Pons (tissue), 1 donor: ENCODE measurements at regions not wholly inside any gene's neighbourhood (a gene's known extent, or its start where the extent isn't known, plus 50 kb on each side); places are given as distances from the start of the nearest gene placed in this dataset.
"Not testable (repeated sequence)": the region's sequence is repeated elsewhere in the genome, so short reads cannot be mapped to it uniquely, and the experiment has no call there.

Source experiments
- DNase-seq: peaks from one replicate; pipeline ENCODE4 v3.0.0-alpha.2; 2016; ENCODE audit warnings: low spot score

- DNase-seq: no peak
Measured at GRCh38 chr1:60949826-60950197, 132.5 kb upstream of the NFIA start.

DNA sequence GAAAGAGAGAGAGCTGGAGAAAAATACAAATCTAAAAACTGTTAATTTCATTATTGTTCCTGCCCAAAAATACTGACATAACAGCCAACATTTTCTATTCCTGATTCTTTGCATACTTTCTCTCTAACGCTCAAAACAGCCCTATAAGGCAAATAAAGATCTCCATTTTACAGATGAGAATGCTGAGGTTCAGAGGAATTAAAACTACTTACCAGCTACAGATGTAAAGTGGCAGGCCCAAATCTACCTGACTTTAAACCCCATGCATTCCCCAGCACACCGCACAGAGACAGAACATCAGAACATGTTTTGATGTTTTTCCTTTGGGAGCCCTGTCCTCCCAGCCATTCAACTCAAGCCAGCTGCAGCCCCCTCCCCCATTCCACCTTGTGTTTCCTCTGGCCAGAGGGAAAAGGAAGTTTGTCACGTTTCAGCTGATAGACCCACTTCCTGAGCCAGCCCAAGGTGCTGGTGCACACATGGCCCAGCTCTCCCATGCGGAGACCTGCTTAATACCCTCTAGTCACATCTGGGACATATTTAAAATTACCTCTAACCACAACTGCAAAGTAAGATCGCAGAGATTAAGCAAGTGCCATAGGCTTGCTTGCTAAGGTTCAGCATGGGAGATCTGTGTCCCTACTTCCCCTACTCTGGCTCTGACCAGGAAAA, 133.1 kb upstream of the NFIA start:
- no peak for DNase-seq

DNA sequence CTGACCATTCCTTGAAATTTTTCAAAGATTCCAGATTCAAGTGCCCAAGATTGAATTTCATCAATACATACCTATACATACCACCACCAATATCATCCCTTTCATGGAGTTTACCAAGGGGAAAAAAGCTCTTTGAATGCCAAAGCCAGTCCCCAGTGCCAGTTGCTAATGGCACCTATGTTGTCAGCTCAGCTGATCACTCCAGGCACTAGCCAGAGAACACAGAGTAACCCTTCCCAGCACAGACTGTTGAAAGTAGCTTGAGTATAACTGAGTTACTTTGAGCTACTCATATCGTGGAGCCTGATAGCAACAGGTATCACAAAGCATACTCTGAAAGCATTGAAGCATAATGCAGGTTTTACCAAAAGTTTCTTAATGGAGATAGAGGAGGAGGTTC, 133.9 kb upstream of the NFIA start:
- DNase-seq: no peak

GRCh38 chr1:60947367-60947766, 135.0 kb upstream of the NFIA start:
- DNase-seq: no peak

DNA sequence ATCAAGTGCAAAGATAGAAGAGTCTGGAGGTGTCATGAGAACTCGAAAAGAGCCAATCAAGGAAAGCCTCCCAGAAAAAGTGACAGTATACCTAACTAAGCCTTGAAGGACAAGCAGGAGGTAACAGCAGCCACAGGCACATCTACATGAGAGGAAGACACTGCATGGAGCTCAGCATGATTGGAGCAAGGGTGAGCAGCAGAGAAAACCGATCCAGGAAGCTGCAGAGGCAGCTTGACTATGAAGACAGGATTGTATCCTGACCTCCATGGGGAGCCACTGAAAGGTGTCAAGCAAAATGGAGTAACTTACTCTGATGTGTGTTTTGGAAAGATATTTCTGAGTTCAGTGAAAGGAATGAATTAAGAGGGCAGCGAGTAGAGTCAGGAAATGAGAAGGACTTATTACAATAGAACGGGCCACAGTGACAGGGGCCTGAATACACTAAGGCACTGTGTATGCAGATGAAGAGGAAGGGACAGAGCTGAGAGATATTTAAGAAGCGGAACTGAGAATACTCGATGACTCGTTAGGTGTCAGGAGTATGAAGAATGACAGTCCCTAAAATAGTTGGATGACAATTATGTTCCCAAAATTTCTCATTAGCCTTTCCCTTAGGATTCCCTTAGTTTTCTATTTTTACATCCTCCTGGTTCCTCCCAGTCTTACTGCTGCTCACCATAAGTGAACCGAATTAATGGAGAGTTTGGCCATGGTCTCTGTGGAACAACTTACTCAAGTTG, 139.3 kb upstream of the NFIA start:
- peak; percentile 60 for DNase-seq

DNA sequence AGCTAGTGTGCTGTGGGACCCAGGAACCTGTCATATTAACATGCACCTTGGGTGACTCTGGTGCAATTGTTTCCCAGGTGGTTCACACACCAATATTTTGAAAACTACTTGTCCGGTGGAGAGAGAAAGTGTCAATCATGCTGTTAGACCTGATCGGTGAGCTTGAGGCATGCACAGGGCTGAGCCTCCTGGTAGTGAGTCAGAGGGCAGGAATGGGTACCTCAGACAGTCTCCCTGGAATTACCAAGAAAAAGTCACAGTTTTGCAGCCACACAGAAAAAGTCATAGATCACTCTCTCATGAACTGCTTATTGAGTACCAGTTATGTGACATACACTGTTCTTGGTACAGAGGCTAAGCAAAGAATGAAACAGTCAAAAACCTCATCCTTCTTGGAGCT, 140.1 kb upstream of the NFIA start:
- no peak for DNase-seq

DNA sequence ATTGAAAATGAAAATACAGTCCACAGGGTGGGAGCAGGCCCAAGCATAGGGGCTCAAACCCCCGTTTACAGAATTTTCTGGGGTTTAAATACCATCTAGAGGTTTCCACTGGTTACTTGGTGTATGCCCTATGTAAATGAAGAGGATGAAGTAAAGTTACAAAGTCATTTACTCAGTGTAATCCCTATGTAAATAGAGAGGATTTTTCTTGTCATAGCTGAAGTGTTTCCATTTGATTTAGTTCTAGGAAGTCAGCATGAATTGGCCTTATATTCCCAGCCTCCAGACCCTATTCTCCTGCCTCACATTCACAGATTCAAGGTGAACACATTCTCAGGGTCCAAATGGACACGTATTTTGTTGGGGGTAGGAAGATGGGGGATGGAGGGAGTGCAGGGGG, 141.7 kb upstream of the NFIA start:
- not testable (repeated sequence) for DNase-seq

DNA sequence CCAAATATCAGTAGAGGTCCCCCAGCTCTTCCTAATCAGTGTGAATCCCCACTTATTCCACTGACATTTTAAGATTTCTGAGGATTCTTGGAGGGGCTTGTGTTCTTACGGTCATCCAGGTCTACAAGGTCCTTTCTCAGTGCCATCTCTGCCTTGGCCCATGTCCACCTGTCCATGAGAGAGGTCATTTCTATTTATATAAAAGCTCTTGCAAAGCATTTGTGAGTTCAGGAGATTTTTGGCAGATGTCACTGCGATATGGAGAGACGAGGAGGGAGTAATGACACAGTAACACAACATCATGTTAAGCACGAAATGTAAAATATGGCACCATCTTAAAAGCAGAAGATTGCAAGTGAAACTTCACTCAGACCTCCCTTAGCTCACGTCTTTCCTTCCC, 144.6 kb upstream of the NFIA start:
- no peak for DNase-seq

DNA sequence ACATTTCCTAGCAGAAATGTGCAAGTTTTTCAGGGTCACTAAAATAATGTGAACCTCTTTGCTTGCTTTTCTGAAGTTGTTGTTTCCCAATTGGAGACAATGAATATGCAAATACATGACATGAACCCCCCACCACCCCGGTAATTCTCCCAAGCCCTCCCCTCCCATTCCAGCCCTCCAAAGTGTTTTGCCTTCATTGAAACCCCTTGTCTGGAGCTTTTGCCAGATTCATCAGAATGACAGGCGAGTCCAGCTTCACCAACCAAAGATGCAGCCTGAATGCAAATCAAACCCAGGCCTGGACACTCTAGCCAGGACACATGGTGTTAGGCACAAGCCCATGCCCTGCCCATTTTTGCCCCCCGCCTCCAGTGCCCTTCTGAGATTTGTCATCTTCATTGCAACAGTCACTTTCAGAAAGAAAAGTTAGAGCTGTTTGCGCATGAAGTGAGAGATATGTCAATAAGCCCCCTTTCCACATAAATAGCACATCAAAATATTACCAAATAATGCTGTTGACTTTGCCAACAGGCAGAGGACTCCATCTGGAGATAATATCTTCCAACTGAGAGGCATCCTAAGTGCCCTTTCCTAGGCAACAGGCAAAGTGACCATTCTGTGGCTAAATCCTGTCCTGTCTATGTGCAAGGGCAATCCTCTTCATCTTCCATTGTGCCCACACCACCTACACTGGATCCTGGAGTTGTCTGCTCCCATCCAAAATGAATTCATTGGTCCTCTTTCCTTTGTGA, 145.6 kb upstream of the NFIA start:
- no peak for DNase-seq

DNA sequence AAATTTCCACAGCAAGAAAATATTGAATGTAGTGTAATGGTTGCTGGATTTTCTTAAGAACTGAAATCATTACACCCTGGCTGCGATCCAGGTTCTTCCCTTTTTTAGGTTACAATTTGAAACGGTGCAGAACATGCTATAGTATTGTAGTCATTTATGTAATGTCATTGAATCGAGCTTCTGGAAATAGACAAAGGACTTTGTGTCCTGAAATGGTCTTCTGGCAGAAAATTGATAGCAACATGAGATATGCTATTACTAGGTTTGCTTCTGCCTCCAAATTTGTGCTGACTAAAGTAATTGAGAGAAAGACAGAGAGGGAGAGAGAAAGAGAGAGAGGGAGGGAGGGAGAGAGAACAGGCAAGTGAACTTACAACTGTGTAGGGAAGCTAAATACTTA, 146.2 kb upstream of the NFIA start:
- no peak for DNase-seq

- no peak for DNase-seq
Measured at GRCh38 chr1:60935599-60936110, 146.7 kb upstream of the NFIA start.

GRCh38 chr1:60930130-60930529, 152.2 kb upstream of the NFIA start:
- DNase-seq: no peak

DNA sequence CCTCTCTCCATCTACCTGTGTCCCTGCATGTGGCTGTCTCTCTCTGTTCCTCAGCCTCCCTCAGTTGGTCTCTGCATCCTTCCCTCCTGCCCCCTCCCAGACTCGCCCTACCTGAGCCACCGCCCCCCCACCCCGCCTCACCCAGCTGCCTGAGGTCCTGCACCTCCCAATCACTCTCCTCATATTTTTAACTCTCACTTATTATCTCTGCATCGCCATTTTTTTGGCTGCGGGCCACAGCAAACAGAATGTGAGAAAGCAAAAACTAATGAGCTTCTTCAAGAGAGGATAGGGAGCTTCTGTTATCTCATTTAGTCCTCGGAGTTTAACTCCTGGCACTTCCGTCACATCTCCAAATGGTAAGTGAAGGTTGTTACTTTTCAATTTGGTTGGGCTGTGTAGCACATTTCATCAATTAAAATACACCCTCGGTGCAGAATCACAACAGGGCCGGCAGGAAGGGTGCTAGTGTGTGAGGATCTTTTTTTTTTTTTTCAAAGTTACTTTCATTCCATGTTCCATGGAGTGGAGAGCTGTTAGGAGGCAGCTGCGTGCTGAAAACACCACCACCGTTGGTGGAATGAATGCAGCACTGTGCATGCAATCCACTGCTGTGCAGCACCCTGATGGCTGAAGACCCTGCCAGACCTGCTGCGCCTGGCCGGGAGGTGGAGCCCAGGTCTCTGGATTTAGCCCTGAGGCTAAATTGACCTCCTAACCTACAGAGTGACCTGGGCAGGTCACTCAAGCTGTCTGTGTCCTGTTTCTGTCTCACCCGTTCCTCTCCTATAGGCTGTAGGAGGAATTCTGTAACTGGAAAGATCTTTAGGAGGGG, 157.2 kb upstream of the NFIA start:
- DNase-seq: no peak

- no peak for DNase-seq
Measured at GRCh38 chr1:60924165-60924564, 158.2 kb upstream of the NFIA start.

- no peak for DNase-seq
Measured at GRCh38 chr1:60923389-60924087, 158.8 kb upstream of the NFIA start.

DNA sequence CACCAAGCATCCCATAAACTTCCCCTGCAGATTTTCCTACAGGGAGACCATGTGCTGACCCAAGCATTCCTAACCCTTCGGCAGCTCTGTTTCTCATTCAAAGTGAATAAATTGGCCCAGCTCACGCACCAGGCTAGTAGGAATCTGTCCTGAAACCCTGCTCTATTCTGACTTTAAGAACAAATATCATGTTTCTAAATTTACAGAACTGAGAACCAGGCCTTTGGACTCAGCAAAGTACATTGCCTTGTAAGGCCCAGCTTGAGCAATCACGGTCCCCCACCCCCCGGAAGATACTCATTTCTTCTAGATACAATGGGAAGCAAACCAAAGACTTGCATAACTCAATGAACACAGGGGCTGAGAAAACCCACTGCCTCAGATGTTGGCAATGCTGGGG, 160.1 kb upstream of the NFIA start:
- peak; percentile 43 for DNase-seq

- no peak for DNase-seq
Measured at GRCh38 chr1:60921175-60921574, 161.2 kb upstream of the NFIA start.

DNA sequence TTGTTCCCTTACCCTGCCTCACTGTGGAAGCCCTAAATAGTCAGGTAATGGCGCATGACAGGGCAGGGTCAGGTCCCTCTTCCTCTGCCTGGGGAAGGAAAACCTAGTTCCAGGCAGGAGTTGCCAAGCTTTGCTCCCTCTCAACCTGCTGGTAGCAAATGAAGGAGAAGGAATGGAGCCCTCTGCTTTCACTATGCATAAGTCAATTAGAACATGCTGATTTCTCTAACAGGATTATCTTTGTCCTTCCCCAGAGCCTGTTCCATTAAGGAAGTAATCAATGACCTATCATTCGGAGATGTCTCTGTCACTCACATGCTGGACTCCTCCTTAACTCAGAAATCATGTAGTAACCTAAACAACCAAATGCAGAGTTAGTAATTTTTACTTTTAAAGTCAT, 161.8 kb upstream of the NFIA start:
- no peak for DNase-seq

DNA sequence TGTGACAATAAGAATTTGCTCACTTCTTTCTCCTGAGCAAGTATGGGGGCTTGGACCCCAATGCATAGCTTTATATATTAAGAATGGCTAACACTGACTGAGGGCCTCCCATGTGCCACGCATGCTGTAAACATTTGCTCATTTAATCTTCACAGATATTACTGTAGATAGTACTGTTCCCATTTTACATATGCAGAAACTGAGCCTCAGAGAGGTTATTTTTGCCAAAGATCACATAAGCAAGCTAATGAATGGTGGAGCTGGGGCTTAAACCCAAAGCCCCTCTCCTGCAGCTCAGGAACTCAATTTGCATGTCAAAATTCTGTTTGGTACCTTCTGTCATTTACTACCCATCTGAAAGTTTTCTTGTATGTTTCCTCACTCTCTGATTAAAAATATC, 163.5 kb upstream of the NFIA start:
- DNase-seq: no peak

DNA sequence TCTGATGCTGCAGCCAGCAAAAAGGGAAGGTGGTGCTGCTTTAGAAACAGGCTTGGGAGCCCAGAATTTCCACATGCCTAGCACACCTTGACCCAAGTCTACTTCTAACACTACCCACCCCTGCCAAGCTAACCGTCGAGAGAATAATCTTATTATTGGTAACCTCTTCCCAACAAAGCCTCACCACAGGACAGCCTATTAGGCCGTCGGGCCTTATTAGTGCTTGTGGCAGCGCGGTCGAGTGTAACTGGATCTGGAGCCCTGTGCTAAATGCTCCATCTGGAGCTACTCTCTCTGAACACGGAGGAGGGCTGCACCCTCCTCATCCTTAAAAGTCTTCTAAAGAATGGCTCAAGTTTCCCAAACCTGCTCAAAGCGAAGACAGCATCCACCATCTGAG, 165.5 kb upstream of the NFIA start:
- DNase-seq: no peak

DNA sequence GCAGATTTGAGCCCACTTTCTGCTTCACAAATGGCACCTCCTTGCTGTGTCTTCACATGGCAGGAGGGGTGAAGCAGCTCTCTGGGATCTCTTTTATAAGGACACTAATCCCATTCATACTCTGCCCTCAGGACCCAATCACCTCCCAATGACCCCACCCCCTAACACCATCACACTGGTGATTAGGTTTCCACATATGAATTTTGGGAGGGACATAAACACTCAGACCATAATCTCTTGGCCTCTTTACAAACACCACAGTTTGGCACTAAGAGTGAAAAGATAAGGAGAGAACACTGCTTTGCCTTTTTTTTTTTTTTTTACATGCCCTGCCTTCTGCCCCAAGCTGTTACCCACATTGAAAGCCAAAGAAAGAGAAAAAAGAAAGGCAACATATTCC, 166.2 kb upstream of the NFIA start:
- no peak for DNase-seq

DNA sequence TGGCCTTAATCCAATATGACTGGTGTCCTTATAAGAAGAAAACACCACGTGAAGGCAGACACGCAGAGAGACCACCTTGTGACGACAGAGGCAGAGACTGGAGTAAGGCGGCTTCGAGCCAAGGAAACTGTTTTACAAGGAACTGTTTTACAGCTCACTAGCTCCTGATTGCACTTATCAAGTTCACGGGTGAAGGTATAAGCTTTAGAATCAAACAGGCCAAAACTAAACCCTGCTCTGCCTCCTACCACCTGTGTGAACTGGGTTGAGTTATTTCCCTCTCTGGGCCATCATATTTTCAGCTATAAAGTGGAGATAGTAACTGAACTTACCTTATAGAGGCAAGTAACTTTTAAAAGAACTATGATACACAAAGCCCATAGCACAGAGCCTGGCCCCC, 166.9 kb upstream of the NFIA start:
- DNase-seq: no peak
